OCI-LY1 (cell line): ENCODE measurements at regions not wholly inside any gene's neighbourhood (a gene's known extent, or its start where the extent isn't known, plus 50 kb on each side); places are given as distances from the start of the nearest gene placed in this dataset.

ENCODE experiments used
- H2AFZ ChIP-seq: fragments of 200-600 bp; sonication (generic), shearing (Covaris generic); 2 replicates; pipeline ENCODE4 v1.6.0; 2014; ENCODE audit warnings: antibody characterized with exemption, mild to moderate bottlenecking, low read length
- H3F3A ChIP-seq: fragments of 200-600 bp; sonication (generic), shearing (Covaris generic); 2 replicates; pipeline ENCODE4 v1.6.0; 2014; ENCODE audit warnings: mild to moderate bottlenecking, antibody characterized with exemption, low read length, moderate library complexity; ENCODE audit not compliant: insufficient read depth
- H3K27ac ChIP-seq: fragments of 200-600 bp; sonication (generic); 2 replicates; pipeline ENCODE4 v1.5.1; 2014; ENCODE audit warnings: low read length, mixed run types, mild to moderate bottlenecking, low read depth; ENCODE audit not compliant: poor library complexity, severe bottlenecking
- H3K27me3 ChIP-seq: fragments of 200-600 bp; sonication (generic); 2 replicates; pipeline ENCODE4 v1.6.0; 2014; ENCODE audit warnings: antibody characterized with exemption, mild to moderate bottlenecking, low read length, moderate library complexity; ENCODE audit not compliant: insufficient read depth
- H3K36me3 ChIP-seq: fragments of 200-600 bp; sonication (generic); 2 replicates; pipeline ENCODE4 v1.6.1; 2014; ENCODE audit warnings: mild to moderate bottlenecking, antibody characterized with exemption, low read length, moderate library complexity, mixed read lengths; ENCODE audit not compliant: insufficient read depth
- H3K4me1 ChIP-seq: fragments of 200-600 bp; sonication (generic); 2 replicates; pipeline ENCODE4 v1.5.1; 2014; ENCODE audit warnings: mild to moderate bottlenecking, low read length, moderate library complexity; ENCODE audit not compliant: insufficient read depth, severe bottlenecking
- H3K4me2 ChIP-seq: fragments of 200-600 bp; sonication (generic), shearing (Covaris generic); 2 replicates; pipeline ENCODE4 v1.6.1; 2014; ENCODE audit warnings: low read length
- H3K4me3 ChIP-seq: fragments of 200-600 bp; sonication (generic); 2 replicates; pipeline ENCODE4 v1.5.1; 2014; ENCODE audit warnings: low read length, low read depth, mild to moderate bottlenecking, mixed read lengths; ENCODE audit not compliant: poor library complexity, severe bottlenecking
- H3K79me2 ChIP-seq: fragments of 200-600 bp; shearing (Covaris generic); 2 replicates; pipeline ENCODE4 v1.6.1; 2016; ENCODE audit warnings: mixed run types, low read length, mixed read lengths; ENCODE audit not compliant: insufficient read depth
- H3K9ac ChIP-seq: fragments of 200-600 bp; sonication (generic), shearing (Covaris generic); 2 replicates; pipeline ENCODE4 v1.6.1; 2014; ENCODE audit warnings: mild to moderate bottlenecking, low read length, mixed read lengths
- H3K9me2 ChIP-seq: fragments of 200-600 bp; sonication (generic), shearing (Covaris generic); 2 replicates; pipeline ENCODE4 v1.6.1; 2014; ENCODE audit warnings: low read depth, mild to moderate bottlenecking, low read length, mixed read lengths
- H3K9me3 ChIP-seq: fragments of 200-600 bp; shearing (Covaris generic); 2 replicates; pipeline ENCODE4 v1.6.1; 2014; ENCODE audit warnings: low read length, mixed read lengths
- H4K20me1 ChIP-seq: fragments of 200-600 bp; sonication (generic), shearing (Covaris generic); 2 replicates; pipeline ENCODE4 v1.6.0; 2016; ENCODE audit warnings: mild to moderate bottlenecking, low read length; ENCODE audit not compliant: insufficient read depth
- EZH2 ChIP-seq: fragments of 200-600 bp; sonication (generic), shearing (Covaris generic); IDR thresholded peaks from 2 replicates; pipeline ENCODE4 v1.8.0; 2017; ENCODE audit warnings: borderline replicate concordance, mixed run types, mild to moderate bottlenecking, antibody characterized with exemption, low read length, moderate library complexity, mixed read lengths
- TF ChIP-seq, protein P1 (sequence below): fragments of 200-600 bp; sonication (generic), shearing (Covaris generic); IDR thresholded peaks from 2 replicates; pipeline ENCODE4 v1.5.1; 2017; ENCODE audit warnings: mild to moderate bottlenecking, antibody characterized with exemption, low read length, moderate library complexity, mixed read lengths

DNA sequence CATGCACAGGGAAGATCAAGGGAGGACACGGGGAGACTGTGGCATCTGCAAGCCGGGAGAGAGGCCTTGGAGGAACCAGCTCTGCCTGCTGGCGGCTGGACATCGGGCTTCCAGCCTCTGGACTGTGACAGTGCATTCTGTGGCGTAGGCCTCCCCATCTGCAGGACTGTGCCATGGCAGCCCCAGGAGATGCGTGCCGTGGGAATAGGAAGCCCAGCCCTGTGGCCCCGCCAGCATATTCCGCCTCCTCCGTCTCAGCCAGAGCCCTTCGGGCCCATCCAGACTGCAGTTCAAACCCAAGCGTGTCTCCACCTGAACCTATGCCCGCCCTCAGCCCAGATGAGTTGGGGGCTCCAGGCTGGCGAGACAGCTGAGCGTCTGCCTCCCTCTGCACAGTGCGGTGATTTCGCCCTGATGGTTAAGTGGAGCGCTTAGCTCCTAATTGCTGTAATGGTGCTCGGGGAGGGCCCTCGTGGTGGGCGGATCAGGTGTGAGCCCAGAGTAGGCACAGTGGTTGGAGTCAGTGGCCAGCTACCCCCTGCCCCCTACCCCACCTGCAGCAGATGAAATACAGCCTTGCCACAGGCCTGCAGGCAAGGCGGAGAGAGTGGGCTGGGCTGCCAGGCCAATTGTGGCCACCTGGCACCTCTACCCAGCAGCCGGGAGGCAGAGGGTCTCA is 133.9 kb downstream of the HMX1 start:
- Histone ChIP-seq H3K79me2 (no peaks in the 10 kb centered on the region), H3K27me3 (no peaks in the 10 kb centered on the region), H3K4me1 (no peaks in the 10 kb centered on the region), H3K4me3 (no peak overlapping the region), H3K36me3 (no peaks in the 10 kb centered on the region), H3F3A (no peaks in the 10 kb centered on the region), H3K9ac (no peak overlapping the region), H3K27ac (no peak overlapping the region), H4K20me1 (no peaks in the 10 kb centered on the region), H2AFZ (no peak overlapping the region), H3K4me2 (no peak overlapping the region), H3K9me2 (no peaks in the 10 kb centered on the region), H3K9me3 (no peaks in the 10 kb centered on the region)
- TF ChIP-seq EZH2 = no peak
- TF ChIP-seq, protein P1, sequence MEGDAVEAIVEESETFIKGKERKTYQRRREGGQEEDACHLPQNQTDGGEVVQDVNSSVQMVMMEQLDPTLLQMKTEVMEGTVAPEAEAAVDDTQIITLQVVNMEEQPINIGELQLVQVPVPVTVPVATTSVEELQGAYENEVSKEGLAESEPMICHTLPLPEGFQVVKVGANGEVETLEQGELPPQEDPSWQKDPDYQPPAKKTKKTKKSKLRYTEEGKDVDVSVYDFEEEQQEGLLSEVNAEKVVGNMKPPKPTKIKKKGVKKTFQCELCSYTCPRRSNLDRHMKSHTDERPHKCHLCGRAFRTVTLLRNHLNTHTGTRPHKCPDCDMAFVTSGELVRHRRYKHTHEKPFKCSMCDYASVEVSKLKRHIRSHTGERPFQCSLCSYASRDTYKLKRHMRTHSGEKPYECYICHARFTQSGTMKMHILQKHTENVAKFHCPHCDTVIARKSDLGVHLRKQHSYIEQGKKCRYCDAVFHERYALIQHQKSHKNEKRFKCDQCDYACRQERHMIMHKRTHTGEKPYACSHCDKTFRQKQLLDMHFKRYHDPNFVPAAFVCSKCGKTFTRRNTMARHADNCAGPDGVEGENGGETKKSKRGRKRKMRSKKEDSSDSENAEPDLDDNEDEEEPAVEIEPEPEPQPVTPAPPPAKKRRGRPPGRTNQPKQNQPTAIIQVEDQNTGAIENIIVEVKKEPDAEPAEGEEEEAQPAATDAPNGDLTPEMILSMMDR = no peak

DNA sequence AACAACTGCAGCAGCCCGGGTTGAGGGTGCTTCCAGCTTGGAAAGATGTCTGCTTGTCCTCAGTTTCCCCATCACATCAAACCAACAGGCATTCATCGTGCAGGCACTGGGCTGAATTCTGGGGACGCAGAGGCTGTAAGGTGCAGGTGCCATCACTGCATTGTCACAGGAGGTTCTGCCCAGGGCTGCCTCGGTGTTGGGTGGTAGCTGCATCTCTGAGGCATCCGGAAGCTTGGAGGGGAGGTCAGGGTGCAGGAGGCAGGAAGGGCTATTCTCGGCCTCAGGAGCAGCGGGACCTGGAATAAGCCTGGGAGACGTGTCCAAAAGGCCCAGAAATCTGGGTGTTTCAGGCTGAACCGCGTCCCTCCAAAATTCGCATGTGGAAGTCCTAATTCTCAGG is 134.6 kb downstream of the HMX1 start:
- no peaks in the 10 kb centered on the region for H4K20me1 ChIP-seq
- H3K4me2 ChIP-seq = no peak overlapping the region
- H3K9me3 ChIP-seq = no peaks in the 10 kb centered on the region
- no peak overlapping the region for H3K9ac ChIP-seq
- H3K4me1 ChIP-seq = no peaks in the 10 kb centered on the region
- H3F3A ChIP-seq = no peaks in the 10 kb centered on the region
- H3K27ac ChIP-seq = no peak overlapping the region
- no peaks in the 10 kb centered on the region for H3K9me2 ChIP-seq
- no peaks in the 10 kb centered on the region for H3K27me3 ChIP-seq
- no peaks in the 10 kb centered on the region for H3K79me2 ChIP-seq
- no peak overlapping the region for H3K4me3 ChIP-seq
- TF ChIP-seq, protein P1 = no peak
- TF ChIP-seq EZH2 = no peak
- H2AFZ ChIP-seq = no peak overlapping the region
- H3K36me3 ChIP-seq = no peaks in the 10 kb centered on the region

DNA sequence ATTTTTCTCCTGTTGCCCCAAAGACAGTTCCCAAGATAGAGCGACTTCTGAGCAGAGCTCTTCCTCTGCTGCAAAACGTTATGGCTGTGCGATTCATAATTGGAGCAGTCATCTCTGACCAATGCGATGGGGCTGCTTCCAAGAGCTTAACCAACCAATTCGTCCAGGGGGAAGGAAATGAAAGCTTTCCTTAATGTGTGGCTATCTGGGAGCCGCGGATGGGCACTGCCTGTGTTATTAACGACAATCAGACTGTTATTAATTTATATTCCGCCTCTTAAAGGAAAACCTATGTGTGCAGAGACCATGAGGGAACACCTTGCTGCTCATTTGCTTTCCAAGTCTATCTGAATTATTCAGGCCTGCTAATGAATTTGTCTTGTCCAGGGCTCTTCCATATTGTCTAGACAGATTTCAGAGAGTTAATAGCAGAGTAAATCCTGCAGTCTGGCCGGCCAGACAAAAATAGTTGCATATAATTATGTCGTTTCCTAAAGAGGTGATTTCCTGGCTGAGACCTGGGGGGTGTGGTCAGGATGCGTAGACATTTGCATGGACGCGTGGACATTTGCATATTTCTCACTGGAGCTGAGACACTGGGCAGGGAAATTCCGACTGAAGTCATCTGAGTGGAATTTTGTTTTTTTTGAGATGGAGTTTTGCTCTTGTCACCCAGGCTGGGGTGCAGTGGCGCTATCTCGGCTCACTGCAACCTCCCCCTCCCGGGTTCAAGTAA is 135.4 kb downstream of the HMX1 start:
- no peak for TF ChIP-seq EZH2
- TF ChIP-seq, protein P1 = no peak
- H3K9ac ChIP-seq = no peak overlapping the region
- no peaks in the 10 kb centered on the region for H3K27me3 ChIP-seq
- no peaks in the 10 kb centered on the region for H3K36me3 ChIP-seq
- no peak overlapping the region for H3K27ac ChIP-seq
- no peaks in the 10 kb centered on the region for H3K4me1 ChIP-seq
- H3K9me3 ChIP-seq = no peaks in the 10 kb centered on the region
- no peak overlapping the region for H3K4me2 ChIP-seq
- H3K79me2 ChIP-seq = no peaks in the 10 kb centered on the region
- H3K9me2 ChIP-seq = no peaks in the 10 kb centered on the region
- H4K20me1 ChIP-seq = no peaks in the 10 kb centered on the region
- H2AFZ ChIP-seq = no peak overlapping the region
- no peak overlapping the region for H3K4me3 ChIP-seq
- H3F3A ChIP-seq = no peaks in the 10 kb centered on the region
